GM18520 (cell line): ENCODE measurements at regions not wholly inside any gene's neighbourhood (a gene's known extent, or its start where the extent isn't known, plus 50 kb on each side); places are given as distances from the start of the nearest gene placed in this dataset.

Experiments used
- ATAC-seq: cut with Tn5 transposase; IDR thresholded peaks from one replicate; pipeline ENCODE4 v1.9.1; 2021; ENCODE audit not compliant: unreplicated experiment

GRCh38 chr1:67582625-67583461 lies 102.2 kb upstream of the GADD45A start:
- ATAC-seq = no peak

GRCh38 chr1:67583462-67583950 lies 101.5 kb upstream of the GADD45A start:
- ATAC-seq = no peak

- no peak for ATAC-seq
Measured at GRCh38 chr1:67584938-67585337, 100.1 kb upstream of the GADD45A start.

- no peak for ATAC-seq
Measured at GRCh38 chr1:67586596-67586995, 98.4 kb upstream of the GADD45A start.

GRCh38 chr1:67588178-67588855 lies 96.7 kb upstream of the GADD45A start:
- ATAC-seq = no peak

GRCh38 chr1:67589519-67590233 lies 95.3 kb upstream of the GADD45A start:
- no peak for ATAC-seq

- ATAC-seq = no peak
Measured at GRCh38 chr1:67590329-67590728, 94.7 kb upstream of the GADD45A start.

GRCh38 chr1:67594764-67595163 lies 90.2 kb upstream of the GADD45A start:
- ATAC-seq = no peak

- no peak for ATAC-seq
Measured at GRCh38 chr1:67596674-67597073, 88.3 kb upstream of the GADD45A start.

GRCh38 chr1:67597336-67597735 lies 87.7 kb upstream of the GADD45A start:
- no peak for ATAC-seq

- no peak for ATAC-seq
Measured at GRCh38 chr1:67599085-67599484, 85.9 kb upstream of the GADD45A start.

- ATAC-seq = no peak
Measured at GRCh38 chr1:67601539-67601938, 83.5 kb upstream of the GADD45A start.

GRCh38 chr1:67601955-67602354 lies 83.0 kb upstream of the GADD45A start:
- no peak for ATAC-seq

- ATAC-seq = no peak
Measured at GRCh38 chr1:67604778-67605177, 80.2 kb upstream of the GADD45A start.

- no peak for ATAC-seq
Measured at GRCh38 chr1:67605209-67605780, 79.7 kb upstream of the GADD45A start.

GRCh38 chr1:67607286-67607685 lies 77.7 kb upstream of the GADD45A start:
- no peak for ATAC-seq

- no peak for ATAC-seq
Measured at GRCh38 chr1:67607699-67608098, 77.3 kb upstream of the GADD45A start.

GRCh38 chr1:67608661-67609576 lies 76.1 kb upstream of the GADD45A start:
- no peak for ATAC-seq

- no peak for ATAC-seq
Measured at GRCh38 chr1:67609577-67610341, 75.2 kb upstream of the GADD45A start.
